Stimulated activated CD8-positive, alpha-beta memory T cell treated with anti-CD3 and anti-CD28 coated beads, Interleukin-15, amount 100 ng/mL, for 1 hour (primary cell): ENCODE measurements at regions not wholly inside any gene's neighbourhood (a gene's known extent, or its start where the extent isn't known, plus 50 kb on each side); places are given as distances from the start of the nearest gene placed in this dataset.

Experiments
- DNase-seq: peaks from one replicate; pipeline ENCODE4 v3.0.0-alpha.2; 2020; ENCODE audit warnings: low read depth

DNA sequence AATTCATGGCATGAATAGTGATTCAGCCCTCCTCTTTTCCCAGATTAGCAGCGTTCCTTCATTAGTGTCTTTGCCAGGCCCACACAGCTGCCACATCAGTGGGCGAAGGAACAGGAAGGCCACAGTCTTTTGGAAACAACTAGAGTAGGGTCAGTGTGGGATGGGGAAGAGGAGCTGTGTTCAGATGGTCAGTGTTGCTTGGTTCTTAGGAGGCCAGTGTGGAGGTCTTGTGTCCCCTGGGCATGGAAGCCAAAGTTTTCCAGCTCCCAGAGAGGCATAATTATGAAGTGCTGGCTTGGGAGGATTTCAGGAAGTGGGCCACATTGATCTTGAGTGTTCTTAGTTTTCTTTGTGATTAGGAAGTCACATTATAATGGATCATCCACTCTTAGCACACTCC lies 269.6 kb downstream of the PSAT1 start:
- DNase-seq, result no peak

DNA sequence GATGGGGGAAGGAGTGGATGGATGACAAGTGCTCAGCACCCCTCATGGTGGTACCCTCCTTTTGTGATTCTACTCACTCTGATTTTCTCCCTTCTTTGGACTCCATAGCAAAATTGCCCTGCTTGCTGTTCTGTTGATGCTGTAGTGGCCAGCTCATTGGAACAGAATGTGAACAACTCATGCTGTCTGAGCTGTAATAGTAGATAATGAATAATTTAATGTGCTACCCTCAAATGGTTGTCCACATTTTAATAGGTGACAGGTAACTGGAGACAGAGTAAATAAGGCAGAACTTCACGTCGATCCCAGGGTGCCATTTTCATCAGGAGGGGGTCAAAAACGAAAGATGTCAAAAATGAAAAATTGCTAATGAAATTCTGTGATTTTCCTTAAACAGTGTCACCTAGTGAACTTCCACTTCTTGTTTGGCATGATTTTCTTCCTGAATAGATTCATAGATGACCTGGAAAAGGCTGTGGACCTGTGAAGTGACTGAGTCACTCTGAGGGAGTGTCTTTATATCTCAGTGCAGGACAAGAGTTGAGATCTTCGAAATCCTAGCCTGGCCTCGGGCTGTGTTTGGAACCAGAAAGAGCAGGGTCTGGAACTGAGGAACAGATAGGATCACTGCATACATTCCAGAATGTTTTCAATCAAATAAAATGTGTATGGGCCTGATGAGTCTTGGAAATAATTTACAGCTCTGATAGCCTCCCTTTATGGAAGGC lies 270.2 kb downstream of the PSAT1 start:
- DNase-seq, result no peak

DNA sequence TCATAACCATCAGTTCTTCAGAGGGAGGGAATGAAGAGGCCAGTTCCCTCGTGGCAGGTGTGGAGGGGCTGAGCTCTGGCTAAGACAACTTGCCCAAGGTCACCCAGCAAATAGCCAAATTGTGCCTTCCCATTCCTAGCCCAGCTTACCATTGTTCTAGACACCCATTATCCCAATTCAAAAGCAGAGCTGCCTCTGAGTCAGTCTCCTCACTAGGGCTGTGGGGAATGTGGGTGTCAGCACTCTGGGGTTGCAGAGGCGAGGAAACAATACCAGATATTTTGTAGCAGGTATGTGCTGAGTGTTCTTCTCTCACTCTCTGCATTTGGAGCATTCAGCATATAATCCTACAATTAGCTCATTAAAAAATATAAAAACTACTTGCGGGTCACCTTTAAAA lies 270.8 kb downstream of the PSAT1 start:
- DNase-seq, result no peak

DNA sequence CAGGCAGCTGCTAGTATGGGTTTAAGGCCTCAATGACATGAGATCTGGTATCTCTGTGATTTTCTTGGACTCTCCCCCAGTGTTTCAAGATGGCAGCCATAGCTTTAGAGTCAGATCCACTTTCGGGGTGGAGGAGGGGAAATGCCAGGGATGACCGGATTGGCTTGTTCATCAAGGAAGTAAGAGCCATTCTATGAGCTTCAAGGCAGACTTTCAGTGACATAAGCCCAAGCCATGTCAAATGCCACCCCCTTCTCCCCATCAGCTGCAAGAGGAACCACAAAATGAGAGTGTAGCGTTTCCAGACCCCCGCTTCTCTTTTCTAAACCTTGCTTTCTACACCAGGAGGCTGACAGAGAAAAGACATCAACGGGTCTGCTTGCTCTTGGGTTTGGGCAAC lies 271.8 kb downstream of the PSAT1 start:
- no peak for DNase-seq

DNA sequence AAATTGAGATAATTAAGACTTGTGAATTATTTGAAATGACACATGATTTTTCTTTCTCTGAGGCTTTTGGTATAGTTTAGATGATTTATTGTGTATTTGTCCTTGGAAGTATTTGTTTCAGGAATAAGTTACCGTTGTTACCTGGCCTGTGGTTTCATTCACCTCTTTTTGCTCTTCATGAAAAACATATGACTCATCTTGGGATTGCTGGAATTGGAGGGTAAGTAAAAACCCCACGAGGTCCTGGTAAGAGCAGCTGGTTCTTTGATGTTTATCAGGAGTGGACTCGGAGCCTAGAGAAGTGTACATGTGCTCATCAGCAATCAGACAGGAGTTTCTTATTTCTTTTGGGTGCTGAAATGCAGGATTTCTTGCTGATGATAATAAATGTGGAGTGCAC lies 275.3 kb downstream of the PSAT1 start:
- DNase-seq, result no peak

DNA sequence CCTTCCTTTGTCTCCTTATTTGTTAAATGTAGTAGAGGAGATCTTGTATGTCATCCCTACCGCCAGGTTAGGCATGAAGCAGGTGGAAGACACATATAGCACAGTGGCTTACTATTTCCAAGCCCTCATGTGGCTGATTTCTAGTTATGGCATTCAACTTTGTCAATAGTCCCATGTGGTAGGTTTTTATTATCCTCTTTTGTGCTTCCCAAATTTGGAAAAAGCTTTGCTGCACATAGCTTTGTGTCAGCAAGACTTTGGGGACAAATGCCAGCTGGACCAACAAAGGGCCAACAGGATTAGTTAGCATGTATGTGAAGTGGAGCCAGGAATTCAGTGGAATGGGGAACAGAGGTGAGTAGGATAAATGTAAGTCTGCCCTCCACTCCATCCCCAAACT lies 276.3 kb downstream of the PSAT1 start:
- DNase-seq, result no peak

DNA sequence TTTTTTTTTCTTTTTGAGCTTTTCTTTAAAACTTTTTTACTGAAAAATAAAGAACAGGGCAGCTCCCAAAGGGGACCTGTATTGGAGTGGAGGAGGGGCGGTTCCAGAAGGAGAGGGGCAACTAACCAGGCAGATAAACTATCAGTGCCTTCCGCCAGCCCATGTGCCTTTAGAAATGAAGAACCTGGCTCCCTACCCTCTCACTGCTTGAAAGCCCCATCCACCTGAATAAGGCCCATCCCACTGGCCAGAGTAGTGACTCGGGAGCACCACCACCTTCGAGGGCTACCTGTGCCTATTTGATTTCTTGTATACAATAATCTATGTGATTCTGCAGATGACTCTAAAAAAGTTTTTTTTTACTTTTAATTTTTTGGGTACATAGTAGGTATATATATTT lies 276.7 kb downstream of the PSAT1 start:
- no peak for DNase-seq

DNA sequence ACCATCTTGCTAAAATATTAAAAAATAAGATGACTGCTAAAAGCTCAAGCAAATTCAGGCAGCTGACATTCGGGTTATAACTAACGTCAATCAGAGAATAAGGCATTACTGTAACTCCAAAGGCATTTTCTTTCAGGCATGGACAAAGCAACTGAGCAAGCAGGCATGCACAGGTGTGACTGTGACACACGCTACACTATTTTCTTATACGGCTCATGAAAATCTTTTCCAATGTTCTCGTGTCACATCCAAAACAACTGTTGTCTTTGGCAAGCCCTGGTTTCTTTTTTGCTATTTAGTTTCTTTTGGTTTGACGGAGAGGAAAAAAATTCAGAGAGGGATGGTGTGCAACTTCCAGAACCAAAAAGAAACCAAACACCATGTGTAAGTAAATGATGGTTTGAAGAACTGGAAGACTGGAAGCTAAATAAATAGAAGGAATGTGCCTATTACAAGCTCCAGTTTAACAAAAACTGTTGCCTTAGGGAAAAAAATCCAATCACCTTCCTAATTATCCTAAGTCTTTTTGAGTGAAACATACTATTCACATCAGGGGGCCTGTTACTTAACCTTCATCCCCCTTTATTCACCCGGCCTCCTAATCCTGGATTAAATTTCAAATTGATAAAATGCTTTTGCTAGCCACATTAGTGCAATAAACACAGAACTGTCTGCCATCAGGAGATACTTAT lies 277.6 kb downstream of the PSAT1 start:
- no peak for DNase-seq

DNA sequence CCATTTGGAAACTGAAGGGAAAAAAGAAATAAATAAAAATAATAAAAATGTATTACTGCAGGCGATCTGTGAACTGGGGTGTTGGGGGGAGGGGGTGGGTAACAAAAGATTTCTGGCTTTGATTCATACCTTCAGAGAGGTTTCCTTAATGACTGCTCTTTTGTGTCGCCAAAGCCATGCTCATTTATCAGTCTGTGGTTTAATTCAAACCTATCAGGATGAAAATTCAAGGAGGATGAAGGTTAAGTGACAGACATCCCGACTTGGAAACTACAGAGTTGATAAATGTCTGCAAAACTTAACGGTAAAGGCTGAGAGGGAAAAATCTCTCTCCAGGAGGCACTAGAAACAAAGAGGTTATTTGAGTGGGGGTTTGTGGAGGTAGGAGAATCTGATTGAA lies 278.2 kb downstream of the PSAT1 start:
- no peak for DNase-seq

DNA sequence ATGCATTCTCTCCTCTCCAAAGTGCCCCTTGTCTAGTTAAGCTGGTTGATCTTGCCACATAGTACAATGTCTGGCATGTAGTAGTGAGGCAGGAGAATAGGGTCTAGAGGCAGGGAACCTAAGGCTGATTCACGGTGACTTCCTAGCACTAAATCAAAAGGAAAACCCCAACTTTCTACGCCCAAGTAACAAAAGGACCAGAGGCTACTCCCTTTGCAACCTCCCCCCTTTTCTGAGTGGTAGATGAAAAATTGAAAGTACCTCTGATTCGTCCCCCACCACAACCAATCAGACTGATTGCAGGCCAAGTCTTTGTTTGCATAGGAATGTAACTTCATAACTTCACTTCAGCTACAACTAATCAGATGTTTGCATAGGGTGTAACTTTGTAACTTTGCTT lies 278.8 kb downstream of the PSAT1 start:
- DNase-seq, result no peak

DNA sequence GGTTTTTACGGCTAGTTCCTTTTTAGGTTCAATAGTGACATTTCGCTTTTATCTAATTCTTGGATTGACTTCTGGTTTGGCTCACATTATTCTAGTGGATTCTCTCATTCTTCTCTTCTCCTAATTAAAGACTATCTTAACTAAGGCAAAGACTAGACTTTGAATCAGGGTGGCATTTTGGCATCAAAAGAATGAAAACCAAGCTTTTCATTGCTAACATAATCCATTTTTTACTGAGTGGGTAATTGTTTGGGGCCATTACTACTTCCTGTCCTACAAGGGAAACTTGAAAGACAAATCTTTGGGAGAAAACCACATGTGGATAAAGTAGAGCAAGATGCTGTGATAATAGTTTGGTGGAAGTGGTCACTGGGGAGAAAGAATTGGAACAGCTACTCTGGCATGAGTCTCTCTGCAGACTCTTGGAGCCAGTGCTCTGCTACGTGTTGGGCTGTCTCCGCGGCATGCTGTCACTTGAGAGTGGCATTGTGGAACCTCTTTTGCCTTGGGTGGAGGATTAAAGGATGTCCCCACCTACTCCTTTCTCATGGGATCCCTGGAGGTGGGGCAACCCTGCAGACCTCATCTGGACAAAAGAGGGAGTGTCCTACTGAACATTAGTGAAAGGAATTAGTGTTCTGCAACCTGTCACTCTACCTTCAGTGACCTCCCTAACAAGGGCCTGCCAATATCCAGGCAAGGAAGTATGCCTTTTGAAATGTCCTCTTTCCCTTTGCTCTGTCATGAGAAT lies 280.4 kb downstream of the PSAT1 start:
- no peak for DNase-seq

DNA sequence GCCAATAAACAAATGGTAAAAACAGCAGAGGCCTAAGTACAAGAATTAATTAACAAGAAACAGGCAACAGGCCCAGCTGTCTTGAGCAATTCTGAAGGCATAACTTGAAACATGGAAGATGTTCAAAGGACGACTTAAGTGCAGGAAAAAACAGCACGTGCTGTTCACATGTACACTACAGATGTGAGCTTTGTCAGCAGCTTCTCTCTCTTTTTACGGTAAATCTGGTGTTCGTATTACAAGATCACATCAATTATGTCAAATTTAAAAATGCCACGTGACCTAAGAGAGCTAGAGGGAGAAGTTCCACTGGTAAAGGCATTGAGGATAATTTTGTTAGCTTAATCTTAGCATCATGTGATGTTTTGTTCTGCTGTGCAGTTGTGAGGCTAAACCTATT lies 281.1 kb downstream of the PSAT1 start:
- no peak for DNase-seq

DNA sequence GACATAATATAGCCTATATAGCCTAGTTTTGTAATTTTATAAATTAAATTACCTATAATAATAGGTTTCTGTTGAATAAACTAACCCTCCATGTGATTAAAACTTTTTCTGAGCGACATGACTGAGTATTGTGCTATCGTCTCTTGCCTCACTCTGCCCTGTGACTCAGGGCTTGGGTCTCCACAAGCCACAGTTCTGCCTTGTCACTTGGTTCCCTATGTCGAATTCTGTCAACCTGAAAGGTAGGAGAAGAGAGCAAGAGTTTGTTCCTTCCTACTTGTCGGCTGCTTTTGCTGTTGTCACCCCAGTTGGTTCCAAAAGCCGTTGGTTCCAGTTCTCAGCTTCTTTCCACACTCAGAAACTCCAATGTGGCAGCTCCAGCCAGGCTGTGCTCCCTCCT lies 285.9 kb downstream of the PSAT1 start:
- DNase-seq, result no peak

DNA sequence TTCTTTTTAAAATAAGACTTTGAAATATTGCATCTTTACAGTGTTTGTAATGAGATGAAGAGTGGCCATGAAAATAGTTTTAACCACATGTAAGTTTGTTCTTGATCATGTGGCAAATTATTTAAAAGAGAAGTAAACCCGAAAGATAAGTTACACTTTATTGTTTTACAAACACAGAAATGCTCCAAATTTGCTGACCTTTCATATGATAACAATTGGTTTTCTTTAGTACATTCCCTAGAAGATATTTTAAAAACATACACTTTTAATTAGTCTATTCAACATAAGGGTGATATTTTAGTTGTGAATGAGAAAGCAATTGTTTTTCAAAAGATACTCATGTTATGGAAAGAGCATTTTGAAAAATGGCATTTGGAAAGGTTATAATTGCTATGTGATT lies 287.7 kb downstream of the PSAT1 start:
- DNase-seq, result no peak

DNA sequence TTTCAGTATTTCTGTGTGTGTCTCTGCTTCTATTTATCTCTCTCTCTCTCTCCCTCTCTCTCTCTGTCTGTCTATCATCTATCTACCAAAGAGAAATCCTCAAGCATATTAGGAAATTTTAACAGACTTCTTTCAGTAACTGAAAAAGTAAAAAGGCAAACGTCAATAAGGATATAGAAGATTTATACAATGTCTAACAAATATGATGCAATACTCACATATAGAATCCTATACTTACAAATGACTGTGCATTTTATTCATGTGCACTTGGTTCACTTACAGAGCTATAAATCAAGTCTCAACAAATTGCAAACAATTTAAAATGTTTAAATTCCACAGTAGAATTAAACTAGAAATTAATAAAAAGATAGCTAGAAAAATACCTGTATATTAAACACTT lies 289.0 kb downstream of the PSAT1 start:
- no peak for DNase-seq

DNA sequence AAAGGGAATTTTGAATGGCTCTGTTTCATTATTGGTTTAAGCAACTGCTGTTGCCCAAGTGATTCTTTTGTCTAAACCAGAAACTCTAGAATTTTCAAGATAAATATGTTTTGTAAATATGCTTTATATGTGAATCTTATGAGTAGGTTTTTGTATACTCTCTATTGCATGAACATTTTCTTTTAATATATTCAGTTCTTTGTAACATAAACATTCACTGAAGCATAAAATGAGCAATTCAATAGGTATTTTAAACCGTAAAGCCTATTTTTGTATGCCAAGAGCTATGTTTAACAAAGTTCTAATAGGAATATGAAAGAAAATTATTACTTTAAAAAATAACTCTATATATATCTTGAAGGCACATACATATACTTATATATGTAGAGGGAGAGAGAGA lies 293.1 kb downstream of the PSAT1 start:
- no peak for DNase-seq

DNA sequence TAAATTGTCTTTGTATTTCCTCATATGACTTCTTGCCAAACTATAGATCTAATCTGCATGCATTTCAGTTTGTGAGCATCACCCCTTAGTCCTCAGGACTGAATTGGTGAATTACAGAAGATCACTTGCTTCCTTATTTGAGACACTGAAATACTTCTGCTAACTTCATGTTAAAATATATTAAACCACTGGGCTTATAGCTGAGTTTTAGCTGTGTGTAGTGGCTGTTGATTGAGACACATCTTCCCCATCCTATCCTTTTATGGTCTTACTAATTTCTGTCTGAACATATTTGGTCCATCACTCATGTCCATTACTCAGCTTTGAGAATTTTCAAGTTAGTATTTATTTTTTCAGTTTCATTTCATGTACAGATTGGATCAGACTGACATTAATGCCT lies 295.9 kb downstream of the PSAT1 start:
- no peak for DNase-seq

DNA sequence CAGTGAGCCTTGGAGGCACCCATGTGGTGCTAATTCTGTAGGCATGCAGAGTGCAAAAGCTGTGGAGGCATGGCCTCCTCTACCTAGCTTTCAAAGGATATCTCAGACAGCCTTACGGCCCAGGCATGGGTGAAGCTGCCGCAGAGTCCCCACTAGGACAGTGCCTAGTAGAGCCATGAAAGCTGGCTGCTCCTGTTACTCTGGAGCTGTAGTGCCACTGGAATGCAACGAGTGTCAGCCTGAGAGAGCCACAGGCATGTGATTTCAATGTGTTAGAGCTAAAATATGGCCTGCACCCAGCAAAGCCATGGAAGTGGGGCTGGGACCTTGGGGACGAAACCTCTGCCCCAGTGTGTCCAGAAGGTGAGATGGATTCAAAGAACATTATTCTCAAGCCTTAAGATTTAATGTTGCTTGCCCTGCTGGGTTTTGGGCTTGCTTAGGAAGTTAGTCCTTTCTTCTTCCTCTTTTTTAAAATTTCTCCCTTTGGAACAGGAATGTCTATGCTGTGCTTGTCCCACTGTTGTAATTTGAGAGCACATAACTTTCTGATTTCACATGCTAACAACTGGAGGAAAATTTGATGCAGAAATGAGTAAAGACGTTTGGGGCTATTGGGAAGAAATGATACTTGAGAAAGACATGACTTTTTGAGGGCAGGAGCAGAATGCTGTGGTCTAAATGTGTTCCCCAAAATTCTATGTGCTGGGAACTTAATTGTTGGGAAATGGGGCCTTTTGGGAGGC lies 298.4 kb downstream of the PSAT1 start:
- DNase-seq, result no peak

DNA sequence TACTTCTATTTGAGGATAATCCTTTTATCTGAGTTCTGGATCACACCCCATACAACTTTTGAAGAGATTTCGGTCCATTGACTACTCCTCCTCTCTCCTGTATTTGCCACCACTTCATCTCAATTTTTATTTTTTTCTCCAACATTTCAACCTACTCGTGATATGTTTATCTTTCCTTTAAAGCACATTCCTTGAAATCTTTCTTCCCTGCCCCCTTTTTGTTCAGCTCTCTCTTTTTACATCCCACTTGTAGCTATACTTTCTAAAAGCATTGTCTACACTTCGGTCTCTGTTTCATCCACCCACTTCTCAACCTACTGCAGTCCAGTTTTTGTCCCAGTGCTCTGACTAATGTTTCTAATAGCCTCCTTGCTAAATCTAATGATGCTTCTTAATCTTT lies 299.4 kb downstream of the PSAT1 start:
- no peak for DNase-seq

DNA sequence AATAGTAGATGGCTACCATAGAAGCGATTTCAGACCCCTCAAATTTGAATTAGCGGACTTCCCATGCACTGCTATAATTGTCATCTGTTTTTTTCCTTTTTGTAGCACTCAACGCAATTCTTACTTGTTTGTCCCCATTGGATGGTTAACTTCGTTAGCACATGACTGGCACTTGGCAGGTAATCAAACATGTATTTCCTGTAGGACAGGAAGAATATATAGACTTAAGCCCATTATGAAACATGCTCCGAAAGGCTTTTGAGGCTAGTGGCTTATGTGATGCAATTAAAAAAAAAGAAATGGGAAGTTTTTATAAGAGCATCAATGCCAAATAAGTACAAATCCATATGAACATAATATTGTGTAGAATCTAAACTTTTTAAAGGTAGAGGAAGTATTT lies 301.2 kb downstream of the PSAT1 start:
- no peak for DNase-seq

DNA sequence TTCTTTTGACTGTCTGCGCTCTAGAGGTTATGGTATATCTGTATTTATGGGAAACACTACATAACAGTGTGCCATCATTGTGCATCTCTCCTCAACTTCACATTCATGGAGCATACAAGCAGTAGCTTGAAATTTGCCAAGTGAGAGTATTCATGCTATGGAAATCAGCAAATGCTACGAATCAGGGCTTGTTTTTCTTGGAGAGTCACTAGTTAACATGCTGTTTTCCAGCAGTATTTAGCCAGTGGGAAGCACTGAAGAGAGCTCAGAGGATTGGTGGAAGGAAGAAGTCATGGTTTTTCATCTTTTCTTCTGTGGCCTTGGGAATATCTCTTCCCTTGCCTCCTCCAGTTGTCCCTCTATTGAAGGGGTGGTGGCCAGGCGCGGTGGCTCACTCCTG lies 303.0 kb downstream of the PSAT1 start:
- no peak for DNase-seq

DNA sequence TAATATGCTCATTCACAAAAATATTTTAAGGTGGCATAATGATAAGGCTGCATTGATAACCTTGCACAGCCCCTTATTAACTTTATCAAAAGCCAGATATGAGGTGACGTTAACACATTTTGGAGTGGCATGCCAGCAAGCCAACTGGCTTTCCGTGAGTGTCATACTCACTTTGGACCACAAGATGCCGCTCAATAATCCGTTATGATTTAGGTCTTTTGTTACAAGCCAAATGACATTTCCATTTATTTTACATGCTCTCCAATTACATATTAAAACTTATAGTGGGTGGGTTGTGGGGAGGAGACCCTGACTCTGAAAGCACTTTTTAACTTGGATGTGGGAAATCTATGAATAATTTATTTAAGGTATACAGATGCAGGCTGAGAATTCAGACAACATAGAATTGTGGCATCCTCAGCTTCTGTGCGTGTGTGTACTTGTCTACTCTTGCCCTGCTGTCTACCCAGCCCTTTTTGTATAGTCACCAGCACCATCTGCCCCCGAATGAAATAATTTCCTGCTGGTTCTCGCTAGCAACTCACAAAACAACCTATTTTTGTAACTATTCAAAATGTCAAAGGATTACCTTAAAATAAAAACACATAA lies 305.1 kb downstream of the PSAT1 start:
- DNase-seq, result no peak
